IPS-15b (cell line): ENCODE measurements at regions not wholly inside any gene's neighbourhood (a gene's known extent, or its start where the extent isn't known, plus 50 kb on each side); places are given as distances from the start of the nearest gene placed in this dataset.
"Not testable (repeated sequence)": the region's sequence is repeated elsewhere in the genome, so short reads cannot be mapped to it uniquely, and the experiment has no call there.

Experiments used
- H3K27me3 ChIP-seq: one replicate; pipeline ENCODE4 v1.6.1; 2013; ENCODE audit warnings: low read length; ENCODE audit not compliant: control insufficient read depth, insufficient read depth
- H3K36me3 ChIP-seq: one replicate; pipeline ENCODE4 v1.6.1; 2013; ENCODE audit warnings: low read length; ENCODE audit not compliant: control insufficient read depth, insufficient read depth
- H3K4me1 ChIP-seq: one replicate; pipeline ENCODE4 v1.6.1; 2013; ENCODE audit warnings: mild to moderate bottlenecking, low read length; ENCODE audit not compliant: control insufficient read depth, insufficient read depth
- H3K4me3 ChIP-seq: one replicate; pipeline ENCODE4 v1.5.1; 2013; ENCODE audit warnings: low read depth, low read length
- H3K9ac ChIP-seq: one replicate; pipeline ENCODE4 v1.6.1; 2013; ENCODE audit warnings: low read depth, mild to moderate bottlenecking, low read length
- H3K9me3 ChIP-seq: one replicate; pipeline ENCODE4 v1.6.1; 2013; ENCODE audit warnings: mild to moderate bottlenecking, low read length; ENCODE audit not compliant: control insufficient read depth, insufficient read depth

- Histone ChIP-seq H3K27me3 (no peaks in the 10 kb centered on the region), H3K4me3 (no peak overlapping the region), H3K4me1 (peaks cover 3% of the 10 kb centered on the region)
Observed at GRCh38 chr2:234169674-234170073, 119.2 kb downstream of the SPP2 start.

DNA sequence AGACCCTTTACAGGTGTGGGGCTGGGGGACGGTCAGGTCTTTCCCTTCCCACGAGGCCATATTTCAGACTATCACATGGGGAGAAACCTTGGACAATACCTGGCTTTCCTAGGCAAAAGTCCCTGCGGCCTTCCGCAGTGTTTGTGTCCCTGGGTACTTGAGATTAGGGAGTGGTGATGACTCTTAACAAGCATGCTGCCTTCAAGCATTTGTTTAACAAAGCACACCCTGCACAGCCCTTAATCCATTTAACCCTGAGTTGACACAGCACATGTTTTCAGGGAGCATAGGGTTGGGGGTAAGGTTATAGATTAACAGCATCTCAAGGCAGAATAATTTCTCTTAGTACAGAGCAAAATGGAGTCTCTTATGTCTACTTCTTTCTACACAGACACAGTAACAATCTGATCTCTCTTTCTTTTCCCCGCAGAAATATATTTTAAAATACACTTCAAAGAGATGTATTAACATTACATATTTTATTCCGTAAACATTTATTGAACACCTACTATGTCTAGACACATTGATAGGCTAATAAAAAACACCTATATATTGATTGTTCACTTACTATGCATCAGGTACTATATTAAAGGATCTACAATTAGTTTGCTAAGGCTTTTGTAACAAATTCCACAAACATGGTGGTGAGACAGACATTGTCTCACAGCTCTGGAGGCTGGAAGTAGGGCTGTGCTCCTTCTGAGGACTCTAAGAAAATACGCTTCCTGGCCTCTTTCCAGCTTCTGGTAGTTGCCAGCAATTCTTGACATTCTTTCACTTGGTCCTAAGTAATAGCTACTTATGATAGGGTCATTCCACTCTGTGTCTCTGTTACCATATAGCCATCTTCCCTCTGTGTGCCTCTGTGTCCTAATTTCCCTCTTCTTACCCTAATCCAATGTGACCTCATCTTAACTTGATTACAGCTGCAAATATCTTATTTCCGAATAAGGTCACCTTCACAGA is 118.4 kb downstream of the SPP2 start:
- H3K9ac ChIP-seq, H3K4me1 ChIP-seq, H3K9me3 ChIP-seq, H3K27me3 ChIP-seq, H3K36me3 ChIP-seq, H3K4me3 ChIP-seq: not testable (repeated sequence)

More at GRCh38 chr2:234169674-234170073, 119.2 kb downstream of the SPP2 start:
- Histone ChIP-seq H3K36me3 (no peaks in the 10 kb centered on the region), H3K9ac (no peak overlapping the region), H3K9me3 (no peaks in the 10 kb centered on the region)

DNA sequence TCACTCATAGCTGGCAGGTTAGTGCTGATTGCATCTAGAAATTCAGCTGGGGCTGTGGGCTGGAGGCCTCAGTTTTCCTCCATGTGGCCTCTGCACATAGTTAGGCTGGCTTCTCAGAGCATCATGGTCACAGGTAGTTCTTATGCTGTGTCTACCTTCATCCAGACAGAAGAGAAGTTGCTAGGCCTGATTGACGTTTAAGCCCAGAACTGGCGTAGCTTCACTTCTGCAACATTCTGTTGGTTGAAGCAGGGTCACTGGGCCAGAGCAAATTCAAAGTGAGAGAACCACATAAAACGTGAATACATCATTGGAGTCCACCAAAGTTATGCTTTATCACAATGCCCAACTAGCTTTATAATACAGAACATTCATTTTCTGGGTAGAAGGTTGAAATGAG is 116.0 kb downstream of the SPP2 start:
- peaks cover 3% of the 10 kb centered on the region for H3K4me1 ChIP-seq
- no peak overlapping the region for H3K9ac ChIP-seq
- H3K9me3 ChIP-seq, result no peaks in the 10 kb centered on the region
- no peaks in the 10 kb centered on the region for H3K27me3 ChIP-seq
- H3K36me3 ChIP-seq, result no peaks in the 10 kb centered on the region
- no peak overlapping the region for H3K4me3 ChIP-seq

DNA sequence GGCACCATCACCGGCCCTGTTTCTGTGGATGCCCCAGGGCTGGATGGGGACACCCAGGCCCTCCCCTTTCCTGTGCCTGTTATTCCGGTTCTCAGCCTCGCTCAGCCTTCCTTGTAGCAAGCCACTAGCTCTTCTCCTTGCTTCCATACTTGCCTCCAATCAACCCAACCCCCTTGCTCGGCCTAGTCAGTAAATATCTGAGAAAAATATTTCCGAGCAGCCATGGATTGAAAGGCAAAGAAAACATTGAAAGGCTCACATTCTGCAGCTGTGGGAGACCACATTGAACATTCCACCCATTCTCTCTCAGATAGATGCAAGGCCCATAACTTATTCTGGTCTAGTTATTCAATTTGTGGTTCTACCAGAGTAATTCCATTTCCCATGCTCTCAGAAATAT is 114.9 kb downstream of the SPP2 start:
- no peak overlapping the region for H3K9ac ChIP-seq
- no peaks in the 10 kb centered on the region for H3K9me3 ChIP-seq
- no peaks in the 10 kb centered on the region for H3K27me3 ChIP-seq
- H3K4me3 ChIP-seq, result no peak overlapping the region
- H3K4me1 ChIP-seq, result peaks cover 3% of the 10 kb centered on the region
- H3K36me3 ChIP-seq, result no peaks in the 10 kb centered on the region

DNA sequence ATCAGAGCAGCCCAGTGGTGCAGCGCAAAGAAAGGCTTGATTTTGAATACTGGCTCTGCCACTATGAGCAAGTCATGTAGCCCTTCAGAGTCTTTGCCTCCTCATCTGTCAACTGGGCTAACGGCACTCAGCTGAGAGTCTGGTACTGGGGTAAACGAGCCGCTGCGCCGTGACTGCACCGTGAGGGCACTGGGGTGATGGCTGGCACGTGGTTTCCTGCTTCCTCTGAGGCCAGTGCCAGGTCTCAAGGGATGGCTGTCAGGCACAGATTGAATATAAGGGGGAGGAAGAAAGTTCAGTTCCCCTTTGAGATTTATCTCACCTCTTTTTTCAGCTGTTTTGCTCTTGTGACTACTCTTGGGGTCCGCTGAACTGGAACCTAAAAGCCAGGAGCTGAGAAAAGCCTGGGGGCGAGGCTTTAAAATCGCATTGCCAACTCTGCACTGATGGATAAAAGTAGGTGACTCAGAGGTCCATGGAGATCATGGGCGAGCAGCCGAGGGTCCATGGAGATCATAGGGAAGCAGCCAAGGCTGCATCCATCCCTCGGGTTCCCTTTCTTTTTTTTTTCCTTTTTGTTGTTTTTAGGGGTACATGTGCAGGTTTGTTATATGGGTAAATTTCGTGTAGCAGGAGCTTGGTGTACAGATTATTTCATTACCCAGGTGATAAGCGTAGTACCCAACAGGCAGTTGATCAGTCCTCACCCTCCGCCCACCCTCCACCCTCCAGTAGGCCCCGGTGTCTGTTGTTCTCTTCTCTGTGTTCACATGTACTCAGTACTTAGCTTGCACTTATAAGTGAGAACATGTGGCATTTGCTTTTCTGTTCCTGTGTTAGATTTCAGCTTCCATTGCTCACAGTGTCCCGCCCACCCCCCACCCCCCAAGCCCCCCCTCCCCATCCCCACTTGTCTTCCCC is 114.3 kb downstream of the SPP2 start:
- peaks cover 3% of the 10 kb centered on the region for H3K4me1 ChIP-seq

GRCh38 chr2:234163510-234164045 is 113.1 kb downstream of the SPP2 start:
- H3K9ac ChIP-seq, result no peak overlapping the region
- no peaks in the 10 kb centered on the region for H3K27me3 ChIP-seq
- no peaks in the 10 kb centered on the region for H3K4me1 ChIP-seq
- no peaks in the 10 kb centered on the region for H3K36me3 ChIP-seq
- H3K4me3 ChIP-seq, result no peak overlapping the region
- H3K9me3 ChIP-seq, result no peaks in the 10 kb centered on the region

More for the DNA sequence above, 114.3 kb downstream of the SPP2 start:
- no peak overlapping the region for H3K4me3 ChIP-seq
- no peaks in the 10 kb centered on the region for H3K9me3 ChIP-seq
- H3K36me3 ChIP-seq, result no peaks in the 10 kb centered on the region
- no peaks in the 10 kb centered on the region for H3K27me3 ChIP-seq
- H3K9ac ChIP-seq, result no peak overlapping the region

GRCh38 chr2:234162861-234163260 is 112.4 kb downstream of the SPP2 start:
- H3K4me3 ChIP-seq, result no peak overlapping the region
- no peaks in the 10 kb centered on the region for H3K4me1 ChIP-seq
- H3K9ac ChIP-seq, result no peak overlapping the region
- no peaks in the 10 kb centered on the region for H3K36me3 ChIP-seq
- H3K27me3 ChIP-seq, result no peaks in the 10 kb centered on the region
- no peaks in the 10 kb centered on the region for H3K9me3 ChIP-seq

DNA sequence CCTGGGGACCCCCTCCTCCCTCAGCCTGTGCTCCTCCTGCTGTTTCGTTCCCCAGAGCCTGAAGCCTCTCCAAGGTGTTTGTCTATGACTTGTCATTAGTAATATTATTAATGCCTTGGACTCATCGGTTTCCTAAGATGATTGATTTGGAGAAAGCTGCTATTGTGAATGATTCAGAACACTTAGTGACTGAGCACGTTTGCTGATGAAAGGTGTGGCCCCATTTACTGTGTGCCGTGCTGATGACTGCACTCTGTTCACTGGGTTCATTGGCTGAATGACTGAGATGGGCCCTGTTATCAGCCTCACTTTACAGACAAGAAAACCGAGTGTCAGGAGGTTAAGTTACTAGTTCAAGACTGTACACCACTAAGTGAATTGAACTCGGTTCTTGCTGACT is 111.4 kb downstream of the SPP2 start:
- Histone ChIP-seq H3K9me3 (no peaks in the 10 kb centered on the region), H3K4me1 (no peaks in the 10 kb centered on the region), H3K36me3 (no peaks in the 10 kb centered on the region), H3K9ac (no peak overlapping the region), H3K4me3 (no peak overlapping the region), H3K27me3 (no peaks in the 10 kb centered on the region)

- Histone ChIP-seq H3K4me1 (peaks cover 2% of the 10 kb centered on the region), H3K9me3 (no peaks in the 10 kb centered on the region), H3K4me3 (no peak overlapping the region), H3K36me3 (no peaks in the 10 kb centered on the region), H3K9ac (no peak overlapping the region), H3K27me3 (no peaks in the 10 kb centered on the region)
Observed at GRCh38 chr2:234158812-234159211, 108.3 kb downstream of the SPP2 start.

GRCh38 chr2:234157817-234158588 is 107.5 kb downstream of the SPP2 start:
- Histone ChIP-seq H3K9me3 (no peaks in the 10 kb centered on the region), H3K4me3 (no peak overlapping the region), H3K36me3 (no peaks in the 10 kb centered on the region), H3K4me1 (peaks cover 2% of the 10 kb centered on the region), H3K9ac (no peak overlapping the region), H3K27me3 (no peaks in the 10 kb centered on the region)

DNA sequence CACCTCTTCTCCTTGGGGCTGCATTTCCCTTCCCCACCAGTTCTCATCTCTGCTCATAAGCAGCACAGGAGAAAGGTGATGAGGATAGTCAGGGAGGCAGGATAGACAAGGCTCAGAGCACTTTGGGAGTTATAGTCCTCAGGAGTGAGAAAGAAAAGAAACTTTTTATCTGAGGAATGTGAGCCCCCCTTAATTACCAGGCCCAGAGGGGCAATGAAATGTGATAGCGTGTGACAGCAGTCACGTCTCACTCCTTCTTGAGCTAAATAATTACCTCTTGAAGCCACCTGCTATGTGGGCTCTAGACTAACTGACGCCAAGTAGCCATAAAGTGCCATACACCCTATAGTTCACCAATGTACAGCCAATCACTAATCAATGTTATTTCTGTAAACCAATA is 105.8 kb downstream of the SPP2 start:
- Histone ChIP-seq H3K9me3 (no peaks in the 10 kb centered on the region), H3K4me1 (peaks cover 2% of the 10 kb centered on the region), H3K4me3 (no peak overlapping the region), H3K27me3 (no peaks in the 10 kb centered on the region), H3K9ac (no peak overlapping the region), H3K36me3 (no peaks in the 10 kb centered on the region)
